ENCODE measurements at regions not wholly inside any gene's neighbourhood (a gene's known extent, or its start where the extent isn't known, plus 50 kb on each side); places are given as distances from the start of the nearest gene placed in this dataset.

GRCh38 chr3:25916321-25916720 is 126.4 kb downstream of the OXSM start:
- no peak for TF ChIP-seq POLR2A (IDR thresholded peaks at IDR 0.05; ENCODE audit: low read depth, low read length)
- TF ChIP-seq POLR2AphosphoS5 (IDR thresholded peaks at IDR 0.05; ENCODE audit: low read depth, low read length) = no peak
- no peak for TF ChIP-seq PAX5 (IDR thresholded peaks at IDR 0.05; ENCODE audit: insufficient read depth, low read length, severe bottlenecking)
- no peak for TF ChIP-seq SPI1 (IDR thresholded peaks at IDR 0.05; ENCODE audit: low read depth, low read length)

Data from GM12891 (cell line).